HepG2 (cell line): ENCODE measurements at regions not wholly inside any gene's neighbourhood (a gene's known extent, or its start where the extent isn't known, plus 50 kb on each side); places are given as distances from the start of the nearest gene placed in this dataset.

Experiments used
- ATAC-seq: fragments of 200-7000 bp; cut with Tn5 transposase; 3 replicates; pipeline ENCODE4 v1.9.1; 2020; ENCODE audit warnings: mild to moderate bottlenecking, moderate library complexity
- BruUV-seq: library from RNA; stranded (reverse); fragments of 400-500 nt; replicated peaks from 2 replicates; lab custom pipeline; 2021; lab: Mats Ljungman, UMichigan
- CTCF ChIA-PET: fragments of 300-600 bp; formaldehyde crosslinking; extraction: SDS; loops from one replicate; lab custom pipeline; 2021; ENCODE audit warnings: low total read pairs, inconsistent platforms, low intra/inter-chr PET ratio; lab: Yijun Ruan, JAX
- POLR2A ChIA-PET: fragments of 350-600 bp; sonication (Branson Sonifier 250); formaldehyde crosslinking; loops from one replicate; lab custom pipeline; 2020; ENCODE audit warnings: antibody characterized with exemption, inconsistent platforms; lab: Yijun Ruan, JAX
- DNase-seq: peaks from one replicate; pipeline ENCODE4 v3.0.0-alpha.2; 2015; ENCODE audit warnings: low spot score
- FAIRE-seq: peaks from 3 replicates; lab custom pipeline; 2011; peaks lifted over from hg19 to GRCh38; lab: Jason Lieb, UNC
- H2AFZ ChIP-seq: one replicate; pipeline ENCODE4 v1.6.1; 2011; ENCODE audit warnings: low read length, inconsistent platforms
- H3K27ac ChIP-seq: fragments of 300-600 bp; 3 replicates; pipeline ENCODE4 v1.8.0; 2011; ENCODE audit warnings: mixed run types, mild to moderate bottlenecking, mixed read lengths, low read length, inconsistent platforms; ENCODE audit not compliant: insufficient read depth; ENCODE audit errors: extremely low read length
- H3K27me3 ChIP-seq, 2 experiments: fragments of 200-600 bp in 1 of 2; 2 replicates in 1 of 2; 3 replicates in 1 of 2; pipeline versions ENCODE4 v1.6.0 to v1.8.0; 2011; ENCODE audit warnings: low read length in 2 of 2, mild to moderate bottlenecking in 2 of 2, moderate library complexity in 2 of 2, inconsistent platforms in 1 of 2; ENCODE audit not compliant: insufficient read depth in 2 of 2, control insufficient read depth in 1 of 2
- H3K36me3 ChIP-seq, 2 experiments: fragments of 200-600 bp in 1 of 2; replicated peaks in 1 of 2; 2 replicates in 1 of 2; 3 replicates in 1 of 2; pipeline versions ENCODE4 v1.5.1 to v1.8.0; 2011; ENCODE audit warnings: low read length in 2 of 2, inconsistent platforms in 1 of 2; ENCODE audit not compliant: insufficient read depth in 2 of 2, control insufficient read depth in 1 of 2
- H3K4me1 ChIP-seq: 2 replicates; pipeline ENCODE4 v1.5.1; 2012; ENCODE audit warnings: low read length, inconsistent platforms; ENCODE audit not compliant: insufficient read depth
- H3K4me2 ChIP-seq: 2 replicates; pipeline ENCODE4 v1.6.0; 2011; ENCODE audit warnings: low read depth, low read length, inconsistent platforms
- H3K4me3 ChIP-seq, 3 experiments: fragments of 200-600 bp in 1 of 3; sonication (generic), shearing (Covaris generic) in 1 of 3; replicated peaks in 1 of 3; 2 replicates each; pipeline ENCODE4 v1.5.1; 2011 to 2016; ENCODE audit warnings: low read length in 3 of 3, inconsistent platforms in 2 of 3, low read depth in 2 of 3, mild to moderate bottlenecking in 2 of 3, control low read depth in 1 of 3, mixed read lengths in 1 of 3; ENCODE audit not compliant: insufficient read depth in 1 of 3
- H3K79me2 ChIP-seq: one replicate; pipeline ENCODE4 v1.6.1; 2011; ENCODE audit warnings: low read length, inconsistent platforms; ENCODE audit not compliant: insufficient read depth
- H3K9ac ChIP-seq: 2 replicates; pipeline ENCODE4 v1.6.0; 2011; ENCODE audit warnings: mild to moderate bottlenecking, low read depth, low read length, inconsistent platforms; ENCODE audit not compliant: insufficient read depth
- H3K9me3 ChIP-seq: 2 replicates; pipeline ENCODE4 v1.5.1; 2012; ENCODE audit warnings: mild to moderate bottlenecking, low read length
- H4K20me1 ChIP-seq: 2 replicates; pipeline ENCODE4 v1.6.0; 2011; ENCODE audit warnings: inconsistent platforms, mild to moderate bottlenecking, low read length, moderate library complexity; ENCODE audit not compliant: insufficient read depth
- HNRNPH1 ChIP-seq: fragments of 200-400 bp; formaldehyde crosslinking; optimal IDR thresholded peaks from 2 replicates; pipeline ENCODE3; 2017; ENCODE audit warnings: mild to moderate bottlenecking, low read depth, low read length
- NR1H2 ChIP-seq: sonication (generic); formaldehyde crosslinking; IDR thresholded peaks from 2 replicates; pipeline ENCODE4 v1.8.1; 2022; ENCODE audit warnings: low read depth, missing genetic modification reagents, borderline replicate concordance
- ZNF350 ChIP-seq: sonication (generic); formaldehyde crosslinking; IDR thresholded peaks from 2 replicates; pipeline ENCODE4 v1.4.0; 2020; ENCODE audit warnings: mild to moderate bottlenecking, low read depth, missing genetic modification reagents, borderline replicate concordance
- ZNF652 ChIP-seq: IDR thresholded peaks from 2 replicates; pipeline ENCODE4 v1.6.1; 2016; ENCODE audit warnings: low read depth, borderline replicate concordance
- ZNF792 ChIP-seq: IDR thresholded peaks from 2 replicates; pipeline ENCODE4 v1.6.1; 2016
- WGBS: methylation state at CpG from one replicate; pipeline ENCODE4 v1.1.6; 2017; ENCODE audit warnings: low lambda C conversion rate; 5-methylcytosine and 5-hydroxymethylcytosine counted together
- in situ Hi-C: cut with HindIII; loops from 2 replicates; pipeline ENCODE4 v1.10.0; 2017; ENCODE audit warnings: low pct_unique_long_range_greater_than_20kb; ENCODE audit not compliant: extremely low pct_ligation_motif_present
- intact Hi-C: fragments of 100-400 bp; cut with micrococcal nuclease; formaldehyde crosslinking; loops from one replicate; pipeline ENCODE4 v1.10.0; 2022; ENCODE audit not compliant: unreplicated experiment
- TF ChIP-seq, protein P1 (sequence below): sonication (generic); formaldehyde crosslinking; conservative IDR thresholded peaks from 2 replicates; pipeline ENCODE4 v1.8.0; 2022; ENCODE audit warnings: missing genetic modification reagents
- TF ChIP-seq, protein P2 (sequence below): IDR thresholded peaks from 2 replicates; pipeline ENCODE4 v1.6.1; 2016; ENCODE audit warnings: missing compliant biosample characterization, missing genetic modification reagents, borderline replicate concordance

GRCh38 chr7:94258418-94259300 is 136.0 kb upstream of the COL1A2 start:
- Histone ChIP-seq H4K20me1 (no peaks in the 10 kb centered on the region), H3K4me2 (no peak overlapping the region), H3K4me3 (no peak overlapping the region), H2AFZ (no peak overlapping the region), H3K27ac (no peak overlapping the region), H3K79me2 (no peaks in the 10 kb centered on the region), H3K9me3 (no peaks in the 10 kb centered on the region), H3K9ac (no peak overlapping the region), H3K36me3 (no peaks in the 10 kb centered on the region), H3K27me3 (peaks cover 2 to 8% of the 10 kb centered on the region in 2 experiments; a peak in 2 of 5 replicates), H3K4me1 (no peaks in the 10 kb centered on the region)
- ChIA-PET CTCF (no interaction called here), POLR2A (no interaction called here)
- in situ Hi-C loops (no loop called here), intact Hi-C loops (no loop called here)
- no TSS peak for BruUV-seq
- no peak for FAIRE-seq
- no peak for ATAC-seq
- DNase-seq = no peak
- WGBS = 36% methylated on average over 11 of the region's 11 CpGs
- TF ChIP-seq ZNF652 (CRISPR knock-in tag) = peak; percentile 47; the same call in 1 of the 2 replicates
- TF ChIP-seq, protein P1, sequence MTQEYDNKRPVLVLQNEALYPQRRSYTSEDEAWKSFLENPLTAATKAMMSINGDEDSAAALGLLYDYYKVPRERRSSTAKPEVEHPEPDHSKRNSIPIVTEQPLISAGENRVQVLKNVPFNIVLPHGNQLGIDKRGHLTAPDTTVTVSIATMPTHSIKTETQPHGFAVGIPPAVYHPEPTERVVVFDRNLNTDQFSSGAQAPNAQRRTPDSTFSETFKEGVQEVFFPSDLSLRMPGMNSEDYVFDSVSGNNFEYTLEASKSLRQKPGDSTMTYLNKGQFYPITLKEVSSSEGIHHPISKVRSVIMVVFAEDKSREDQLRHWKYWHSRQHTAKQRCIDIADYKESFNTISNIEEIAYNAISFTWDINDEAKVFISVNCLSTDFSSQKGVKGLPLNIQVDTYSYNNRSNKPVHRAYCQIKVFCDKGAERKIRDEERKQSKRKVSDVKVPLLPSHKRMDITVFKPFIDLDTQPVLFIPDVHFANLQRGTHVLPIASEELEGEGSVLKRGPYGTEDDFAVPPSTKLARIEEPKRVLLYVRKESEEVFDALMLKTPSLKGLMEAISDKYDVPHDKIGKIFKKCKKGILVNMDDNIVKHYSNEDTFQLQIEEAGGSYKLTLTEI = no peak

GRCh38 chr7:94261067-94261466 is 133.6 kb upstream of the COL1A2 start:
- no peaks in the 10 kb centered on the region for H4K20me1 ChIP-seq
- H3K36me3 ChIP-seq = no peaks in the 10 kb centered on the region
- TF ChIP-seq HNRNPH1 (no peak), NR1H2 (CRISPR knock-in tag) (no peak), ZNF350 (CRISPR knock-in tag) (no peak), ZNF792 (CRISPR knock-in tag) (no peak)
- TF ChIP-seq, protein P2, sequence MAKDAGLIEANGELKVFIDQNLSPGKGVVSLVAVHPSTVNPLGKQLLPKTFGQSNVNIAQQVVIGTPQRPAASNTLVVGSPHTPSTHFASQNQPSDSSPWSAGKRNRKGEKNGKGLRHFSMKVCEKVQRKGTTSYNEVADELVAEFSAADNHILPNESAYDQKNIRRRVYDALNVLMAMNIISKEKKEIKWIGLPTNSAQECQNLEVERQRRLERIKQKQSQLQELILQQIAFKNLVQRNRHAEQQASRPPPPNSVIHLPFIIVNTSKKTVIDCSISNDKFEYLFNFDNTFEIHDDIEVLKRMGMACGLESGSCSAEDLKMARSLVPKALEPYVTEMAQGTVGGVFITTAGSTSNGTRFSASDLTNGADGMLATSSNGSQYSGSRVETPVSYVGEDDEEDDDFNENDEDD (CRISPR knock-in tag) = no peak
- H3K27me3 ChIP-seq = peaks cover 2 to 8% of the 10 kb centered on the region in 2 experiments; a peak in 2 of 5 replicates
- no peaks in the 10 kb centered on the region for H3K9me3 ChIP-seq
- no peak for DNase-seq
- CTCF ChIA-PET = no interaction called here
- intact Hi-C loops = no loop called here
- H3K27ac ChIP-seq = no peak overlapping the region
- POLR2A ChIA-PET = no interaction called here
- no peak overlapping the region for H3K4me2 ChIP-seq
- FAIRE-seq = no peak
- no peak overlapping the region for H3K9ac ChIP-seq
- 10% methylated on average over 6 of the region's 6 CpGs for WGBS
- H3K4me3 ChIP-seq = no peak overlapping the region
- in situ Hi-C loops = no loop called here
- no peaks in the 10 kb centered on the region for H3K4me1 ChIP-seq
- ATAC-seq = no peak
- no TSS peak for BruUV-seq
- H3K79me2 ChIP-seq = no peaks in the 10 kb centered on the region
- H2AFZ ChIP-seq = no peak overlapping the region
